ENCODE measurements at regions not wholly inside any gene's neighbourhood (a gene's known extent, or its start where the extent isn't known, plus 50 kb on each side); places are given as distances from the start of the nearest gene placed in this dataset.

DNA sequence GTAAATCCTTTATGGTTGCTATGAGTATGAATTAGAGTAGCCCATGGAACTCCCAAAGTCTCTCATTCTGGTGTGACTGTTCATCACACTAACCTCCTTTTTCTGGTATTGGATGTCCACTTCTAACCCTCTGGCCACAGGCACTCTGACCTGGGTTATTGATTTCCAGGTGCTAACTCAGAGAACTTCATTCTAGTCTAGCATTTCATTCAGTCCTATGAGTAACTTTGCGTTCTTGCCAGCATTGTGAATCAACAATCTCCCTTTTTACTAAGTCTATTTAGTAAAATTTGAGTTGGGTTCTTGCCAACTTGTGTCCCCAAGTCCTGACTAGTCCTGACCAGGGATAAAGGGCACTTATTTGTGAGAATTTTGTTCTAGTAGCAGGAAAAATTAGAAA is 103.5 kb downstream of the SNX18 start:
- Histone ChIP-seq H3K9me2 (ENCODE audit: insufficient read depth, low read length) (no peaks in the 10 kb centered on the region), H3K4me3 (ENCODE audit: low read depth, low read length, poor library complexity, severe bottlenecking) (no peak overlapping the region), H3K4me2 (ENCODE audit: low read length) (no peak overlapping the region), H3K9me3 (ENCODE audit: low read length) (no peaks in the 10 kb centered on the region), H2AFZ (ENCODE audit: low read length) (no peak overlapping the region), H3K4me1 (ENCODE audit: insufficient read depth, low read length, poor library complexity, severe bottlenecking) (no peaks in the 10 kb centered on the region), H4K20me1 (ENCODE audit: insufficient read depth, low read length) (no peaks in the 10 kb centered on the region), H3K36me3 (ENCODE audit: insufficient read depth, low read length) (no peaks in the 10 kb centered on the region), H3K27ac (ENCODE audit: low read depth, low read length, poor library complexity, severe bottlenecking) (no peak overlapping the region), H3K79me2 (ENCODE audit: insufficient read depth, low read depth, low read length) (no peaks in the 10 kb centered on the region)
- CTCF ChIA-PET (ENCODE audit: unreplicated experiment): no interaction called here
- no peak for DNase-seq (ENCODE audit: low spot score)
- TF ChIP-seq, protein P1, sequence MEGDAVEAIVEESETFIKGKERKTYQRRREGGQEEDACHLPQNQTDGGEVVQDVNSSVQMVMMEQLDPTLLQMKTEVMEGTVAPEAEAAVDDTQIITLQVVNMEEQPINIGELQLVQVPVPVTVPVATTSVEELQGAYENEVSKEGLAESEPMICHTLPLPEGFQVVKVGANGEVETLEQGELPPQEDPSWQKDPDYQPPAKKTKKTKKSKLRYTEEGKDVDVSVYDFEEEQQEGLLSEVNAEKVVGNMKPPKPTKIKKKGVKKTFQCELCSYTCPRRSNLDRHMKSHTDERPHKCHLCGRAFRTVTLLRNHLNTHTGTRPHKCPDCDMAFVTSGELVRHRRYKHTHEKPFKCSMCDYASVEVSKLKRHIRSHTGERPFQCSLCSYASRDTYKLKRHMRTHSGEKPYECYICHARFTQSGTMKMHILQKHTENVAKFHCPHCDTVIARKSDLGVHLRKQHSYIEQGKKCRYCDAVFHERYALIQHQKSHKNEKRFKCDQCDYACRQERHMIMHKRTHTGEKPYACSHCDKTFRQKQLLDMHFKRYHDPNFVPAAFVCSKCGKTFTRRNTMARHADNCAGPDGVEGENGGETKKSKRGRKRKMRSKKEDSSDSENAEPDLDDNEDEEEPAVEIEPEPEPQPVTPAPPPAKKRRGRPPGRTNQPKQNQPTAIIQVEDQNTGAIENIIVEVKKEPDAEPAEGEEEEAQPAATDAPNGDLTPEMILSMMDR (conservative IDR thresholded peaks at IDR 0.05; ENCODE audit: low read length): no peak
- TF ChIP-seq EZH2phosphoT487 (IDR thresholded peaks at IDR 0.05; ENCODE audit: borderline replicate concordance, low read depth, low read length): no peak
- POLR2A ChIA-PET: no interaction called here
- intact Hi-C loops (cut with micrococcal nuclease; ENCODE audit: unreplicated experiment): no loop called here
- BruUV-seq (replicated peaks): no TSS peak

DNA sequence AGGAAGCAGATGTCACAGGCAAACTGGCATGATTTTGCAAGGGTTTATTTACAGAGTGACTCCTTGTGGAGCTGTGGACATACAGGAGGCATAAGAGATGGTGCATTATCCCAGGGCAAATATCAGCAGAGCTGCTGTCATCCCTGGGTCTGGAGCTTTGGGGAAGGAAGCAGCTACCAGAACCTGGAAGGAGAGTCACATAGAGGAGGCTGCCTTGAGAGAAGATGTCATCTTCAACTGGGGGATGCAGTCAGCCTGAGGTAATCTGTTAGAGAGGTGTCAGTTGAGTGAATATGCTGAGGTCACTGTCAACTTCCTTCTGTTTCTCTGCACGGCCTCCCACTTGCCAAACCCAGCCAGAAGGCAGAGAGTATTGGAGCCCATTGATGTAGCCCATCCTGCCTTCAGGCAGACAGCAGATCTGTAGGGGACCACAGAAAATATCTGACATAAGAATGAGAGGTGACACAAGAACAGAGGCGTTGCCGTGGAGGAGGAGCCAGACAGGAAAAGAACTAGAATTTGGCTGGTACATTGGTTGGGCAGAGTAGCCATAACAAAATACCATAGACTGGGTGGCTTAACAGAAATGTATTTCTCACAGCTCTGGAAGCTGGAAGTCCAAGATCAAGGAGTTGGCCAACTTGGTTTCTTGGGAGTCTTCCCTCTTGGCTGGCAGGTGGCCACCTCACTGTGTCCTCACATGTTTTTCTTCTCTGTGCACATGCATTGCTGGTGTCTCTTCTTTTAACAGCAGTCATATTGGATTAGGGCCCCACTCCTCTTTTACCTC is 102.8 kb downstream of the SNX18 start:
- CTCF ChIA-PET (ENCODE audit: unreplicated experiment): no interaction called here

DNA sequence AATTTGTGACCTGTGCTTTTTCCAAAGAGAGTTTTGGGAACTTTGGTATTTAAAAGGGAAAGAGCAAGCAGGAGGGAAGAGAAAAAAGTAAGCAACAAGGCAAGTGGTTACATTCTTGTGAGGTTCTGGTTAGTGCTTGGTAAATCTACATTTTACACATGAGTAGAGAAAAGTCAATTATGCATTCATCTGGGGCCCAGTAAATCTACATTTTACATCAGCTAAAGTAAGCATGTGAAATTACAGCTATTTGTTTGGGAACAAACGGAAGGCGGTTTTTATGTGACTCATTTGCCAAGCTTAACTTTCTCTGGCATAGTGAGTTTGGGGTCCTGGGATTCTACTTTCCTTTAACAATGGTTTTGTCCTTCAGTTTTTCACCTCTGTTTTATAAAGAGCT is 102.2 kb downstream of the SNX18 start:
- Histone ChIP-seq H3K36me3 (ENCODE audit: insufficient read depth, low read length) (no peaks in the 10 kb centered on the region), H4K20me1 (ENCODE audit: insufficient read depth, low read length) (no peaks in the 10 kb centered on the region), H3K4me3 (ENCODE audit: low read depth, low read length, poor library complexity, severe bottlenecking) (no peak overlapping the region), H3K9me2 (ENCODE audit: insufficient read depth, low read length) (no peaks in the 10 kb centered on the region), H3K27ac (ENCODE audit: low read depth, low read length, poor library complexity, severe bottlenecking) (no peak overlapping the region), H2AFZ (ENCODE audit: low read length) (no peak overlapping the region), H3K4me2 (ENCODE audit: low read length) (no peak overlapping the region), H3K9me3 (ENCODE audit: low read length) (no peaks in the 10 kb centered on the region), H3K4me1 (ENCODE audit: insufficient read depth, low read length, poor library complexity, severe bottlenecking) (no peaks in the 10 kb centered on the region), H3K79me2 (ENCODE audit: insufficient read depth, low read depth, low read length) (no peaks in the 10 kb centered on the region)
- TF ChIP-seq, protein P1 (conservative IDR thresholded peaks at IDR 0.05; ENCODE audit: low read length): no peak
- no peak for TF ChIP-seq EZH2phosphoT487 (IDR thresholded peaks at IDR 0.05; ENCODE audit: borderline replicate concordance, low read depth, low read length)
- BruUV-seq (replicated peaks): no TSS peak
- POLR2A ChIA-PET: interaction anchor here (0.7 to 1.2 kb wide), 3 partner anchors 9 to 275 kb away, joined by 3 to 4 read pairs (median 3); no protein-coding TSS in a partner anchor
- no peak for DNase-seq (ENCODE audit: low spot score)
- intact Hi-C loops (cut with micrococcal nuclease; ENCODE audit: unreplicated experiment): no loop called here
- CTCF ChIA-PET (ENCODE audit: unreplicated experiment): no interaction called here

More for the DNA sequence above, 102.8 kb downstream of the SNX18 start:
- DNase-seq (ENCODE audit: low spot score): no peak
- no peaks in the 10 kb centered on the region for H3K36me3 ChIP-seq (ENCODE audit: insufficient read depth, low read length)
- H3K4me1 ChIP-seq (ENCODE audit: insufficient read depth, low read length, poor library complexity, severe bottlenecking): no peaks in the 10 kb centered on the region
- H3K9me2 ChIP-seq (ENCODE audit: insufficient read depth, low read length): no peaks in the 10 kb centered on the region
- H2AFZ ChIP-seq (ENCODE audit: low read length): no peak overlapping the region
- no peak for TF ChIP-seq EZH2phosphoT487 (IDR thresholded peaks at IDR 0.05; ENCODE audit: borderline replicate concordance, low read depth, low read length)
- TF ChIP-seq, protein P1 (conservative IDR thresholded peaks at IDR 0.05; ENCODE audit: low read length): no peak
- no peaks in the 10 kb centered on the region for H3K79me2 ChIP-seq (ENCODE audit: insufficient read depth, low read depth, low read length)
- no TSS peak for BruUV-seq (replicated peaks)
- H3K4me3 ChIP-seq (ENCODE audit: low read depth, low read length, poor library complexity, severe bottlenecking): no peak overlapping the region
- no peaks in the 10 kb centered on the region for H3K9me3 ChIP-seq (ENCODE audit: low read length)
- no peak overlapping the region for H3K27ac ChIP-seq (ENCODE audit: low read depth, low read length, poor library complexity, severe bottlenecking)
- H3K4me2 ChIP-seq (ENCODE audit: low read length): no peak overlapping the region
- no peaks in the 10 kb centered on the region for H4K20me1 ChIP-seq (ENCODE audit: insufficient read depth, low read length)
- intact Hi-C loops (cut with micrococcal nuclease; ENCODE audit: unreplicated experiment): no loop called here
- POLR2A ChIA-PET: no interaction called here
